ENCODE measurements at regions not wholly inside any gene's neighbourhood (a gene's known extent, or its start where the extent isn't known, plus 50 kb on each side); places are given as distances from the start of the nearest gene placed in this dataset.

DNA sequence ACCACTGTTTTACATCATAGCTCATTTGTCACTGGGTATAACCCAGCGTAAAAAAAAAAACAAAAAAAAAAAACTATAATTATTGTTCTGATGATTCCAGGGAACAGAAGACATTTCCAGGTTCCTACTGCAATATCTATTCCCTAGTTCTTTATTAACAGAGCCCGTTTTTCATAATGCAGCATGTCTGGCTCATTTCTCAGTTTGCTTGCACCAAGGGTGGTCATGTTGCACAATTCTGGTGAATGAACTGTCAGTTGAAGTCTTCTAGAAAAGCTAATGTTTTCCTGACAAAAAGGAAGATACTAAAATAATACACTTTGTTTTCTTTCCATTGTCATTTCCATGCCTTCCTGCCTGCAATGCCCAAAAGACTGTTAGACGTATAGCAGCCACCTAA, 180.1 kb downstream of the RDH14 start:
- Mint-ChIP-seq H3K9me3 (no peaks in the 10 kb centered on the region), H3K36me3 (ENCODE audit: insufficient read depth) (no peaks in the 10 kb centered on the region), H3K27me3 (peaks cover 30% of the 10 kb centered on the region), H3K4me1 (no peaks in the 10 kb centered on the region), H3K4me3 (no peak overlapping the region), H3K27ac (ENCODE audit: low read depth) (no peak overlapping the region)
- DNase-seq (ENCODE audit: low spot score in 2 of 2) (no peak), ATAC-seq (replicated peaks; ENCODE audit: extremely low read depth, poor library complexity, severe bottlenecking) (no peak)

DNA sequence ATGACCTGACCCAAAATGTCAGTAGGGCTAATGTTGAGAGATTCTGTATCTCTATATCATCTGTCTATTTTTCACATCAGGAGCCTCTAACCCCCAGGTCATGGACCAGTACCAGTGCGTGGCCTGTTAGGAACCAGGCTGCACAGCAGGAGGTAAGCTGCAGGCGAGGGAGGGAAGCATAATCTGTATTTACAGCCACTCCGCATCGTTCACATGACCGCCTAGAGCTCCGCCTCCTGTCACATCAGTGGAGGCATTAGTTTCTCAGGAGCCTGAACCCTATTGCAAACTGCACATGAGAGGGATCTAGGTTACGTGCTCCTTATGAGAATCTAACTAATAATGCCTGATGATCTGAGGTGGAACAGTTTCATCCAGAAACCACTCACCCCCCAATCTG, 180.6 kb downstream of the RDH14 start:
- Mint-ChIP-seq H3K4me3 (no peak overlapping the region), H3K27ac (ENCODE audit: low read depth) (no peak overlapping the region), H3K36me3 (ENCODE audit: insufficient read depth) (no peaks in the 10 kb centered on the region), H3K27me3 (peaks cover 25% of the 10 kb centered on the region), H3K9me3 (no peaks in the 10 kb centered on the region), H3K4me1 (no peaks in the 10 kb centered on the region)
- ATAC-seq (replicated peaks; ENCODE audit: extremely low read depth, poor library complexity, severe bottlenecking) (no peak), DNase-seq (ENCODE audit: low spot score in 2 of 2) (no peak)

DNA sequence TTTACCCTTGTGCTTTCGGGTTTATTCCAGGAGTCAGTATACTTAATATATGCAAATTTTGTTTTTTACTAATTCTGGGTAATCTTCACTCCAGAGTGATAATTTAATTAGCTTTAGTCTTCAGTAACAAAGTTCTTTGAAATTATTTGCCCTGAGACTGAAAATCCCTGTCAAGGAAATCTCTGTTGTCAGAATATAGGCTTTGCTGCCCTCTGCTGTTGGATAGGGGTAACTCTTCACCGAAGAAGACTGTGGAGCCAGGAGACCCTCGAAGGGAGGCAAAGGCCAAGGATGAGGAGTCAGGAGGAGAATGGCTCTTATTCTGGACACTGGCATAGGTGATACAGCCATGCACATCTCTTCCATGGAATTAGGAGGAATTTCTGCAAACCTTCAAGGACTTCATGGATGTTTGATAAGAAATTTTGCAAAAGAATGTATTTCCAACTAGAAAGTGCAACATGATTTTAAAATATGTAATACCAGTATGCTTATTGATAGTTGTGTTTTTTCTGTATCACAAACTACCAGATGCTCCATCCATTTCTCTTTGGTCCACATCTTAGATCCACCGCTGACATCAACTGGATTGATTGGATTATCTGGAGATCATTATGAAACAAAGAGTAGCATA, 182.3 kb downstream of the RDH14 start:
- no peaks in the 10 kb centered on the region for H3K4me1 Mint-ChIP-seq
- no peak overlapping the region for H3K4me3 Mint-ChIP-seq
- H3K27ac Mint-ChIP-seq (ENCODE audit: low read depth), result no peak overlapping the region
- ATAC-seq (replicated peaks; ENCODE audit: extremely low read depth, poor library complexity, severe bottlenecking) (no peak), DNase-seq (ENCODE audit: low spot score in 2 of 2) (no peak)
- H3K36me3 Mint-ChIP-seq (ENCODE audit: insufficient read depth), result no peaks in the 10 kb centered on the region
- H3K9me3 Mint-ChIP-seq, result no peaks in the 10 kb centered on the region
- peaks cover 25% of the 10 kb centered on the region for H3K27me3 Mint-ChIP-seq

DNA sequence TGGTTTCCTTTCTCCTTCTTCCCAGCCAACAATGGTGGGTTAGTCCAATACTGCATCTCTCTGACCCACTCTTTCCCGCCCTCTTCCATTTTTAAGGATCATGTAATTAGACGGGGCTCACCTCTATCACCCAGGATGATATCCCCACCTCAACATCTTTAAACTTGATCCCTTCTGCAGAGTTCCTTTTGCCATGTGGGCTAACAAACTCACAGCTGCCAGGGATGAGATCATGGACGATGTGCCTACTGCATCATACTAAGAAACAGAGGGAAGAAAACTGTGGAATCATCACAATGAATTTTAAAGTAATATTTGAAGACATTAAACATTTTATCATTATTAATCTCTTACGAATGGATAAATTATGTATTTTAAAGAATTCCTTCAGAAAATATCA, 183.5 kb downstream of the RDH14 start:
- Mint-ChIP-seq H3K27ac (ENCODE audit: low read depth) (no peak overlapping the region), H3K9me3 (no peaks in the 10 kb centered on the region), H3K4me3 (no peak overlapping the region), H3K27me3 (peaks cover 37% of the 10 kb centered on the region), H3K36me3 (ENCODE audit: insufficient read depth) (no peaks in the 10 kb centered on the region), H3K4me1 (no peaks in the 10 kb centered on the region)
- no peak for ATAC-seq (replicated peaks; ENCODE audit: extremely low read depth, poor library complexity, severe bottlenecking)
- DNase-seq (ENCODE audit: low spot score in 2 of 2), result no peak

DNA sequence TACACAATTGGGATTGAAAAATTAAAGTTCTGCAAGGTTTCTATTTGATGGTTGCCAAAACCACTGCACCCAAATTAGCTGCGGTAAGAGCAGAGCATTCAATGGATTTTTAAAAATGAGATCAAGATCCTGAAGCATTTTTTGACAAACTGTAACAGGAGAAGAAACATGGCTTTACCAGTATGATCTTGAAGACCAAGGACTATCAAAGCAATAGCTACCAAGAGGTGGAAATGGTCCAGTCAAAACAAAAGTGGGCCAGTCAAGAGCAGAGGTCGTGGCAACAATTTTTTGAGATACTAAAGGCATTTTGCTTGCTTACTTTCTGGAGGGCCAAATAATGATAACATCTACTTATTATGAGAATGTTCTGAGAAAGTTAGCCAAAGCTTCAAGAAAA, 186.8 kb downstream of the RDH14 start:
- Mint-ChIP-seq H3K4me1 (no peaks in the 10 kb centered on the region), H3K4me3 (no peak overlapping the region), H3K27me3 (peaks cover 51% of the 10 kb centered on the region), H3K27ac (ENCODE audit: low read depth) (no peak overlapping the region), H3K36me3 (ENCODE audit: insufficient read depth) (no peaks in the 10 kb centered on the region), H3K9me3 (no peaks in the 10 kb centered on the region)
- ATAC-seq (replicated peaks; ENCODE audit: extremely low read depth, poor library complexity, severe bottlenecking), result no peak
- no peak for DNase-seq (ENCODE audit: low spot score in 2 of 2)

DNA sequence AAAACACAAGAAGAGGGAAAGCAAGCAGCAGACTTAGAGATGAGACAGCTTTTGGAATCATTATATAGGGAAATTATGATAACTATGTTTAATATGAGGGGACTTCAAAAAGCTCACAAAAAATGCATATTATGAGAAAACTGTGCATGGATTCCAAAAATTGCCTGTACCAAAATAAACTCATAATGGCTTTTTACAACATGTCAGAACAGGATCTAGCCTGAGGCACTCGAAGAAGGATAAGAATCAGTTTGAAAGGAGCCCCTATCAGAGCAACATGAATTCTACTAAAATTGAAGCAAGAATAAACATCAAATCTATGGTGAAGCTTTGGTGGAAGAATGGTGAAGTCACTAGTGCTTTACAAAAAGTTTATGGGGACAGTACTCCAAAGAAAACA, 187.4 kb downstream of the RDH14 start:
- H3K4me3 Mint-ChIP-seq, result no peak overlapping the region
- no peaks in the 10 kb centered on the region for H3K9me3 Mint-ChIP-seq
- no peaks in the 10 kb centered on the region for H3K4me1 Mint-ChIP-seq
- no peak overlapping the region for H3K27ac Mint-ChIP-seq (ENCODE audit: low read depth)
- ATAC-seq (replicated peaks; ENCODE audit: extremely low read depth, poor library complexity, severe bottlenecking), result no peak
- no peak for DNase-seq (ENCODE audit: low spot score in 2 of 2)
- no peaks in the 10 kb centered on the region for H3K36me3 Mint-ChIP-seq (ENCODE audit: insufficient read depth)
- peaks cover 51% of the 10 kb centered on the region for H3K27me3 Mint-ChIP-seq

DNA sequence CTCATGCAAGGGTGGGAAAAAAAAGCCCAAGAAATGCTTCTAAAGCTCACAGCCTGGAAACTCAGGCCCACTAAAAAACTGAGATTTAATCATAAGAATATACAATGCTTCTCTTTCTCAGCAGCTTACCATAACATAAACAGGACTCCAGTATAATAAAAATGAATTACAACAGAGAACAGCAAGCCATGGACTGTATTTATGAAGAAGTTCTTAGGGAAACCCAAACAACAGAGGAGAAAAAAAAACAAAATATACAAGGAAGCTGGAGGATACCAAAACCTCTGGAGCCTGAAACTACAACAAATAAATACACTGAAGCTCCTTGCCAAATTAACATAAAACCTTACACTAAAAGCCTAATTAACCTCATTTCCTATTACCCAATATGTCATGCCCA, 187.8 kb downstream of the RDH14 start:
- H3K9me3 Mint-ChIP-seq, result no peaks in the 10 kb centered on the region
- DNase-seq (ENCODE audit: low spot score in 2 of 2) (no peak), ATAC-seq (replicated peaks; ENCODE audit: extremely low read depth, poor library complexity, severe bottlenecking) (no peak)
- H3K4me1 Mint-ChIP-seq, result no peaks in the 10 kb centered on the region
- H3K27me3 Mint-ChIP-seq, result peaks cover 51% of the 10 kb centered on the region
- H3K36me3 Mint-ChIP-seq (ENCODE audit: insufficient read depth), result no peaks in the 10 kb centered on the region
- H3K4me3 Mint-ChIP-seq, result no peak overlapping the region
- H3K27ac Mint-ChIP-seq (ENCODE audit: low read depth), result no peak overlapping the region

DNA sequence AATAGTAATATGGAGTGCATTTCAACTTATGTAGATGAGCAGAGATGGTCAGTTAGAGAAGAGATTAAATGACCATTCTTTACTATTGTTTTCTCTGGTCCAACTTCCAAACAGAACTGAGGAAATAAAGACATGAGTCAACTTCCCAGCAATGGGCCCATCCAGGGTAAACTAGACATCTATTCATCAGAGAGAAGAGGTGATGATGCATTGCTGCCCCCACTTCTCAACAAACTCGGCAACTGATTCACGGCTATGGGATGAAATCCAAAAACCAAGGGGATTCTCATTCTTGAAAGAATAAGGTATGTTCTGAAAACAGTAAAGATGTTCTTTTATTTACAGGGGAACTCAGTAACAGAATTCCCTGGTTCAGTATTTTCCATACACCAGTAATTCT, 190.7 kb downstream of the RDH14 start:
- ATAC-seq (replicated peaks; ENCODE audit: extremely low read depth, poor library complexity, severe bottlenecking) (no peak), DNase-seq (ENCODE audit: low spot score in 2 of 2) (no peak)
- Mint-ChIP-seq H3K4me1 (no peaks in the 10 kb centered on the region), H3K36me3 (ENCODE audit: insufficient read depth) (no peaks in the 10 kb centered on the region), H3K27ac (ENCODE audit: low read depth) (no peak overlapping the region), H3K9me3 (no peaks in the 10 kb centered on the region), H3K27me3 (peaks cover 51% of the 10 kb centered on the region), H3K4me3 (no peak overlapping the region)

DNA sequence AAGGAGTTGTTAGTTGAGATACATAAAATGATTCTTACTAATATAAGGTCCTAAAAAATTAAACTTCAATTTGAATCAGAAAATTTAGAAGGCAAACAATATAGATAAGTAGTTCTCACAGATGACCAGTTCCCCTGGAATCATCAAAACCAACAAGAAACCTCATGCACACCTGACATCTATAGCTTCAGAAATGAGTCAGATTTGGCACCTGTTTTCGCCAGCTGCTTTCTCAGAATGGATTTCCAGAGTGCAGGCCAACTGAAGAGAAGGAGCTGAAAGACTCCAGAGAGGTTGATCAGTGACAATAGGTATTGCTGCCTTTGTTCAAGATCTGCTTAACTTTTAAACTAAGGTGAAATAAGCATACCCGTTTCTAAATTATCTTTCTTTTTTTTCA, 192.4 kb downstream of the RDH14 start:
- no peak for ATAC-seq (replicated peaks; ENCODE audit: extremely low read depth, poor library complexity, severe bottlenecking)

DNA sequence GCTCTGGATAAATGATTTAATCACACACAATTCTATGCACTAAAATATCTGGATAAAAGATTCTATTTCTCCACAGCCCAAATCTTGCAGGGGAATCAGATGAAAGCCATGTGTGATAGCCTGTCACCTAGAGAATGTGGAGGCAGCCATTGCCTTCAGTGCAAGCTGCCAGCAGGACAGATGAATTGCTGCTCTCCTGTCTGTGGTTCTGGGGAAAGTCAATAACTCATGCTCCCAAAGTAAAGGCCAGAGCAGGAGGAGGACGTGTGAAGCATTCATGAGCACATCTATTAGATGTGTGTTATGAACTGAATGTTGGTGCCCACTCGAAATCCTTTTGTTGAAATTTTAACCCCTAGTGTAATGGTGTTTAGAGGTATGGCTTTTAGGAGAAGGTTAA, 195.1 kb downstream of the RDH14 start:
- H3K9me3 Mint-ChIP-seq, result no peaks in the 10 kb centered on the region
- H3K27me3 Mint-ChIP-seq, result peaks cover 23% of the 10 kb centered on the region
- no peak overlapping the region for H3K27ac Mint-ChIP-seq (ENCODE audit: low read depth)
- no peaks in the 10 kb centered on the region for H3K4me1 Mint-ChIP-seq
- DNase-seq (ENCODE audit: low spot score in 2 of 2) (no peak), ATAC-seq (replicated peaks; ENCODE audit: extremely low read depth, poor library complexity, severe bottlenecking) (no peak)
- H3K4me3 Mint-ChIP-seq, result no peak overlapping the region
- H3K36me3 Mint-ChIP-seq (ENCODE audit: insufficient read depth), result peaks cover 1% of the 10 kb centered on the region

More for the DNA sequence above, 192.4 kb downstream of the RDH14 start:
- H3K27me3 Mint-ChIP-seq, result peaks cover 47% of the 10 kb centered on the region
- H3K9me3 Mint-ChIP-seq, result no peaks in the 10 kb centered on the region
- H3K4me1 Mint-ChIP-seq, result no peaks in the 10 kb centered on the region
- H3K27ac Mint-ChIP-seq (ENCODE audit: low read depth), result no peak overlapping the region
- H3K36me3 Mint-ChIP-seq (ENCODE audit: insufficient read depth), result no peaks in the 10 kb centered on the region
- no peak for DNase-seq (ENCODE audit: low spot score in 2 of 2)
- H3K4me3 Mint-ChIP-seq, result no peak overlapping the region

DNA sequence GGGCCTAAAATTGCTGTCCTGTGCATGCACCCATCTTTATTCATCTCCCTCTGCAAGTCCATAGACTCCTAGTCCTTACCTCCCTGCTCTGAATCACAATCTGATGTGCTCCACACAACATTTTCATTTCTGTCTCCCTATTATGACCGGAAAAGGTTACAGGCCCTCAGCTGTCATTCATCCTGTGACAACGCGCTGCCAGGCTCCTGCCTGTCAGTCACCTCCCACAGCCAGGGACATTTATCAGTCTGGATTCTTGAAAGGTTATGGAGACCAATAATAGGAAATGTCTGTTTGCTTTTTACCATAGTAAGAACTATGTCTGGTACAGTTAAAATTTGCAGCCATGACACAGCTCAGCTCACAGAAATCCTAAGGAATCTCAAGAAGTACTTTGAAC, 197.1 kb downstream of the RDH14 start:
- DNase-seq (ENCODE audit: low spot score in 2 of 2) (no peak), ATAC-seq (replicated peaks; ENCODE audit: extremely low read depth, poor library complexity, severe bottlenecking) (no peak)
- Mint-ChIP-seq H3K36me3 (ENCODE audit: insufficient read depth) (peaks cover 1% of the 10 kb centered on the region), H3K27me3 (peaks cover 3% of the 10 kb centered on the region), H3K4me3 (no peak overlapping the region), H3K27ac (ENCODE audit: low read depth) (no peak overlapping the region), H3K9me3 (no peaks in the 10 kb centered on the region), H3K4me1 (no peaks in the 10 kb centered on the region)

DNA sequence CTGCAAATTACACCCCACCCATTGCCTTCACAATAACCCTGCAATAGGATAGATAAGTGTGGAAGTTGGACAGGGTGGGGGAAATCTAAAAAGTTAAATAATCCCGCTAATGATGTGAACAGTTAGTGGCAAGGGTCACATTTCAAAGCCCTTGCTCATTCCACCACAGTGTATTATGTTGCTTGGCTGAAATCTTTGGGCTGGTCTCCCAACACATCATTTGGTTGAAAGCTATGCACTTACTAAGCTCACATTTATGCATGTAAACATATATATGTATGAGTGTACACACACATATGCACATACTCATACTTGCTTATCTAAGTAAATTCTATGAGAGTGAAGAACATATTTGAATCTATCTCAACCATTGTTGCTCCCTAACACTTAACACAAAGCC, 197.8 kb downstream of the RDH14 start:
- DNase-seq (ENCODE audit: low spot score in 2 of 2), result no peak
- ATAC-seq (replicated peaks; ENCODE audit: extremely low read depth, poor library complexity, severe bottlenecking), result no peak
- Mint-ChIP-seq H3K36me3 (ENCODE audit: insufficient read depth) (peaks cover 1% of the 10 kb centered on the region), H3K9me3 (no peaks in the 10 kb centered on the region), H3K27ac (ENCODE audit: low read depth) (no peak overlapping the region), H3K4me3 (no peak overlapping the region), H3K4me1 (no peaks in the 10 kb centered on the region), H3K27me3 (no peaks in the 10 kb centered on the region)

DNA sequence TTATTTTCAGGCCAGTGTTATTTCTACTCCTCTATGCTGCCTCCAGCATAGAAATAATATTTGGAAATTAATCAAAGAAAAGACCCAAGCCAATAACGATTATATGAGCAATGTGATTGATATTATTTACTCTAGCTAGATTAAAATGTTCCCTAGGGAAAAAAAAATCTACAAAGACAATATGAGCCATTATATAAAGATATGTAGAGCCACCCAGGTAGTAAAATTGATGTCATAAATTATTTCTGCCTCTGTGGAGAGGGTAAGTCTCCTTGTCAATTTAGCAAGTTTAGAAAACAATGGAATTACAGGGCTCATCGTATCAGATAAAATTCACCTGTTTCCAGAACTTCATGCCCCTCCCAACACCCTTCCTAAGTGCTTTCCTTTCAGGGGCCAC, 202.9 kb downstream of the RDH14 start:
- H3K9me3 Mint-ChIP-seq, result no peaks in the 10 kb centered on the region
- H3K4me1 Mint-ChIP-seq, result no peaks in the 10 kb centered on the region
- H3K27ac Mint-ChIP-seq (ENCODE audit: low read depth), result no peak overlapping the region

DNA sequence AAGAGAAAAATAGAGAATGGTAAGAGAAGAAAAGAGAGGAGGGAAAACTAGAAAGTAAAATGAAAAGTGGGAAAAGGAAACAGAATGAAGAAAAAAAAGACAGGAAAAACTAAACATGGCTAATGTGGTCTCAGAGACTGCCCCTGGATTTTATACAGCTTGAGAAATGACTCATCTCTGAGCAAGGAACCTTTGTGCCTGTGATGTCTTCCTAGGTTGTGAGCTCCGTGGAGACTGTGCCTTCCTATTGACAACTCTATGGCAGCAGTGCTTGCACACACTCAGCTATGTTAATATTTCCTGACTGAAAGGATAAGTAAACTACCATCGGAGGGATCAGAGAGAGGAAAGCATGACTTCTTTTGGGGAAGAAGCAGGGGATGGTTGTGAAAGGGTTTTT, 203.8 kb downstream of the RDH14 start:
- ATAC-seq (replicated peaks; ENCODE audit: extremely low read depth, poor library complexity, severe bottlenecking) (no peak), DNase-seq (ENCODE audit: low spot score in 2 of 2) (no peak)
- Mint-ChIP-seq H3K36me3 (ENCODE audit: insufficient read depth) (peaks cover 1% of the 10 kb centered on the region), H3K4me3 (no peak overlapping the region), H3K27me3 (no peaks in the 10 kb centered on the region), H3K27ac (ENCODE audit: low read depth) (no peak overlapping the region), H3K4me1 (no peaks in the 10 kb centered on the region), H3K9me3 (no peaks in the 10 kb centered on the region)

More for the DNA sequence above, 202.9 kb downstream of the RDH14 start:
- ATAC-seq (replicated peaks; ENCODE audit: extremely low read depth, poor library complexity, severe bottlenecking) (no peak), DNase-seq (ENCODE audit: low spot score in 2 of 2) (no peak)
- Mint-ChIP-seq H3K36me3 (ENCODE audit: insufficient read depth) (peaks cover 1% of the 10 kb centered on the region), H3K27me3 (no peaks in the 10 kb centered on the region), H3K4me3 (no peak overlapping the region)

Data from central memory CD8-positive, alpha-beta T cell (primary cell).